Right lobe of liver (tissue), 6 donors: ENCODE measurements at regions not wholly inside any gene's neighbourhood (a gene's known extent, or its start where the extent isn't known, plus 50 kb on each side); places are given as distances from the start of the nearest gene placed in this dataset.

ENCODE experiments used
- ATAC-seq, 4 donors: fragments of 200-7000 bp; cut with Tn5 transposase; one replicate each; pipeline ENCODE4 v1.9.1; 2020; ENCODE audit warnings: mild to moderate bottlenecking in 4 of 4, moderate library complexity in 4 of 4
- DNase-seq, 3 donors: peaks; one replicate each; pipeline ENCODE4 v3.0.0-alpha.2; 2020
- H3K27ac ChIP-seq, 3 donors: fragments of 200-600 bp; one replicate each; pipeline ENCODE4 v1.8.0; 2022
- H3K27me3 ChIP-seq, 2 donors: fragments of 200-600 bp; one replicate each; pipeline ENCODE4 v1.8.0; 2022
- H3K36me3 ChIP-seq, 4 donors: fragments of 200-600 bp; sonication (generic) in 1 of 4; one replicate each; pipeline versions ENCODE4 v1.5.1 to v1.8.0; 2017 to 2022; ENCODE audit warnings: control low read depth in 1 of 4
- H3K4me1 ChIP-seq, 4 donors: fragments of 200-600 bp; sonication (generic) in 1 of 4; one replicate each; pipeline versions ENCODE4 v1.5.1 to v1.8.0; 2017 to 2022; ENCODE audit warnings: control low read depth in 1 of 4
- H3K4me3 ChIP-seq, 3 donors: fragments of 200-600 bp; one replicate each; pipeline ENCODE4 v1.8.0; 2022
- H3K9me3 ChIP-seq, 4 donors: fragments of 200-600 bp; sonication (generic) in 1 of 4; one replicate each; pipeline versions ENCODE4 v1.5.1 to v1.8.0; 2017 to 2022; ENCODE audit warnings: control low read depth in 1 of 4
- CTCF ChIP-seq, 4 donors: fragments of 200-600 bp in 3 of 4; fragments of 450-650 bp in 1 of 4; IDR thresholded peaks; one replicate each; pipeline versions ENCODE4 v1.5.1 to v1.8.0; 2016 to 2022; ENCODE audit warnings: antibody characterized with exemption in 4 of 4, mild to moderate bottlenecking in 2 of 4
- POLR2A ChIP-seq: fragments of 450-650 bp; IDR thresholded peaks from one replicate; pipeline ENCODE4 v1.6.1; 2017; ENCODE audit warnings: antibody characterized with exemption, mild to moderate bottlenecking
- WGBS: methylation state at CpG from one replicate; pipeline ENCODE4 v1.1.6; 2018; ENCODE audit warnings: low coverage, low lambda C conversion rate; ENCODE audit not compliant: insufficient coverage; ENCODE audit errors: missing lambda C conversion rate; 5-methylcytosine and 5-hydroxymethylcytosine counted together
- intact Hi-C, 2 donors: fragments of 100-400 bp; cut with DNase I; formaldehyde crosslinking; loops; one replicate each; pipeline versions ENCODE4 v1.11.2 to v1.14.1; 2022
- donor health status: DM: no; HTN: yes; CAD: no.
- donor health status: DM: no; HTN: no; CAD: no.
- donor health status: DM: no; HTN: no; CAD: no.
- donor health status: DM: no; HTN: yes; CAD: no.
- donor health status: DM: no; HTN: yes; CAD: no.

DNA sequence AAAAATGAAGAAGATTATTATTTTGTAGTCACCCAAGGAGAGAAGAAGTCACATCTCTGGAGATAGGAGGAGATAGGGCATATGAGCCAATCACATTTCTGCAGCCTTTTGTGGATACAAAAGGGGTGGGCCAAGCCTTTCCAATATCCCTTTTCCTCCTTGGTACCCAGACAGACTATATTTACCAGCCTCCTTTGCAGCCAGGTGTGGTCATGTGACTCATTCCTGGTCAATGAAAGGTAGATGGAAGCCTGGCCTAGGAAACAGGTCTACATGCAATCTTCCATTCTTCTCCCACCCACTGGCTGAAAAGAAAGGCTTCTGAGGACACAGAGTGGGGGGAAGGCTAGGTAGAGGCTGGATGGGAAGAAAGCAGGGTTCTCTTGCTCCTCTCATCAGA, 58.1 kb upstream of the ERG start:
- no peak for DNase-seq
- intact Hi-C loops: no loop called here
- ATAC-seq: no peak
- Histone ChIP-seq H3K27ac (no peak overlapping the region), H3K4me3 (no peak overlapping the region), H3K27me3 (peaks cover 0 to 5% of the 10 kb centered on the region in 2 donors), H3K9me3 (no peaks in the 10 kb centered on the region), H3K4me1 (no peaks in the 10 kb centered on the region), H3K36me3 (no peaks in the 10 kb centered on the region)
- TF ChIP-seq POLR2A (no peak), CTCF (IDR thresholded peaks at IDR 0.05) (no peak)

DNA sequence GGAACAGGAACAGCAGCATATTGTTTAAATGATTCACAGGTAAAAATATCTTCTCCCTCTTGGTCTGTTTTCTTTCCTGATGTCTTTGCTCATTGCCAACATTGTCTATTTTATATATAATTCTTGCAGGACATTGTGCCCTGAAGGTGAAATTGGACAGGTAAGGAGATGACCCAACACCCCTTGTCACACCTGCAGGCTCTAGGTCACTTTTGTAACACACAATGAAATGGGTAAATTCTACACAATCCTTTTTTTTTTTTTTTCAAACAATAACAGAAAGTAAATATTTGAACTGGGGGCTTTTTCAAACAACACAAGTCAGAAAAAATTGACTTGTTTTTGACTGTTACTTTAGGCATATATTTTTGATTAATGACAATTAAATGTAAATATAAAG, 62.9 kb upstream of the ERG start:
- Histone ChIP-seq H3K4me1 (no peaks in the 10 kb centered on the region), H3K36me3 (no peaks in the 10 kb centered on the region), H3K9me3 (no peaks in the 10 kb centered on the region), H3K27me3 (no peaks in the 10 kb centered on the region), H3K27ac (no peak overlapping the region), H3K4me3 (no peak overlapping the region)
- intact Hi-C loops: no loop called here
- DNase-seq (no peak), ATAC-seq (no peak)
- TF ChIP-seq POLR2A: no peak
- TF ChIP-seq CTCF (IDR thresholded peaks at IDR 0.05): no peak

DNA sequence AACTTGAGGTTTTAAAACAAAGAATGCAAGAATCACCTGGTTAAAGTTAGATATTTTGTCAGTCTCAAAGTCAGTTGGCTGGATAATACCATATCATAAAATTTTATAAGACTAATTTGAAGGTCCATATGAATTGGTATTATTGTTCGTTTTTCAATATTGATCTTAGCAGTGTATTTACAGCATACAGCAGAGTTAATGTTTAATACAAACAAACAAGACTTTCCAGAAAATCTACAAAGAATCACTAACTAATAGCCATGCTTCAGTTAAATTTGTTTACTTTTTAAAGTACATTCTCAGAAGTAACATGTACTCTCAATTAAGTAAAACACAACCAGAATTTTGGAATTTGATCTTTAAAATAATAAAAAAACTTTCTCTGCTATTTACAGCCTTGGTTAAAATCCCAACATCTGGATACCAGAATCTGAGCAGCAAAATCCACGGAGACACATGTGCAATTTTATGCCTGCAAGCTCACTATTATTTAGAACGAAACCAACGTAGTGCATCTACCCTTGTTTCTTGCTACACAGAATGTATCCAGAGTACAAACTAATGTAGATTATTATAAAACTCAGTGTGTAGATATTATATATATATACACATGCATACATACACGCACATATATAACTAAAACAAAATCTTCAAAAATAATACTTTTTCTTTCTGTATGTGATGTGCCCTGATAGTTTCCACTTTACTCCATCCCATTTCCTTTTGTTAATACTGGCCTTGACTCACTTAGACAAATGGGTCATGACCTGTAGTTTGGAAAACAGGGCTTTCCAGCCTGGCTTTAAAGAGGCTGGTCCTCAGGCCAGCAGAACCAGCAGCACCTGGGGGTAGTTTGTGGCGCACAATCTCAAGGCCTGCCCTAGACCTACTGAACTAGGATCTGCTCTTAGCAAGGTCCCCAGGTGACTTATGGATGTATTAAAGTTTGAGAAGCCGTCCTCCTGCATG, 63.6 kb upstream of the ERG start:
- Histone ChIP-seq H3K27ac (no peak overlapping the region), H3K4me3 (no peak overlapping the region), H3K4me1 (no peaks in the 10 kb centered on the region), H3K9me3 (no peaks in the 10 kb centered on the region), H3K36me3 (no peaks in the 10 kb centered on the region), H3K27me3 (no peaks in the 10 kb centered on the region)
- no peak for DNase-seq
- intact Hi-C loops: no loop called here
- WGBS: 71% methylated on average over 7 of the region's 7 CpGs
- no peak for TF ChIP-seq CTCF (IDR thresholded peaks at IDR 0.05)
- TF ChIP-seq POLR2A: no peak
- no peak for ATAC-seq

- H3K27ac ChIP-seq: no peak overlapping the region
- no peaks in the 10 kb centered on the region for H3K36me3 ChIP-seq
- DNase-seq (no peak), ATAC-seq (no peak)
- H3K9me3 ChIP-seq: no peaks in the 10 kb centered on the region
- no peak for TF ChIP-seq POLR2A
- TF ChIP-seq CTCF (IDR thresholded peaks at IDR 0.05): no peak
- WGBS: 51% methylated on average over 9 of the region's 17 CpGs
- no peaks in the 10 kb centered on the region for H3K4me1 ChIP-seq
- intact Hi-C loops: no loop called here
- no peak overlapping the region for H3K4me3 ChIP-seq
- no peaks in the 10 kb centered on the region for H3K27me3 ChIP-seq
Observed at GRCh38 chr21:38567335-38567969, 69.2 kb upstream of the ERG start.
